Coronary artery (tissue), 2 donors: ENCODE measurements at regions not wholly inside any gene's neighbourhood (a gene's known extent, or its start where the extent isn't known, plus 50 kb on each side); places are given as distances from the start of the nearest gene placed in this dataset.

Experiments
- DNase-seq: peaks from one replicate; pipeline ENCODE4 v3.0.0-alpha.2; 2017; ENCODE audit warnings: low spot score
- H3K27ac ChIP-seq, 2 donors: fragments of 200-600 bp; sonication (generic); one replicate each; pipeline ENCODE4 v1.5.1; 2016 to 2019
- H3K4me3 ChIP-seq: fragments of 200-600 bp; sonication (generic); 2 replicates; pipeline ENCODE4 v1.5.1; 2016; ENCODE audit warnings: mild to moderate bottlenecking, moderate library complexity
- TF ChIP-seq, protein P1 (sequence below): fragments of 200-600 bp; sonication (generic); IDR thresholded peaks from one replicate; pipeline ENCODE4 v1.5.1; 2019; ENCODE audit warnings: antibody characterized with exemption

DNA sequence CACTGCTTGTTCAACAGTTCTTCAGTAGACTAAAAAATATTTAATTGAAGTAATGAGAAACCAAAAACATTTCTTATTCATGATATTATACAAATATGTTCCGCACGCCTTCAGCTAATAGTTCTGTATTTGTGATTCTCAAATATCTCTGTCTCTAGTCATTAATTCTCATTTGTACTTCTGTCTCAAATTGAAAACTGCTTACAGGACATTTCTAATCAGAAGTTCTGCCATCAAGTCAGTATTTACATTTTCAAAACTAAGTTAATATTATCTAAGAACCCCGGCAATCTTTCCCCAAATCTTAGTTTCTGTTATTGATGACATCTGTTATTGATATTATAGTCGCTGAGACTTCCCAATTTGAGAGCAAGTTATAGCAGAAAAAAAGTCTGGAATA is 78.6 kb upstream of the PGRMC2 start:
- no peak overlapping the region for H3K27ac ChIP-seq
- H3K4me3 ChIP-seq: no peak overlapping the region
- TF ChIP-seq, protein P1, sequence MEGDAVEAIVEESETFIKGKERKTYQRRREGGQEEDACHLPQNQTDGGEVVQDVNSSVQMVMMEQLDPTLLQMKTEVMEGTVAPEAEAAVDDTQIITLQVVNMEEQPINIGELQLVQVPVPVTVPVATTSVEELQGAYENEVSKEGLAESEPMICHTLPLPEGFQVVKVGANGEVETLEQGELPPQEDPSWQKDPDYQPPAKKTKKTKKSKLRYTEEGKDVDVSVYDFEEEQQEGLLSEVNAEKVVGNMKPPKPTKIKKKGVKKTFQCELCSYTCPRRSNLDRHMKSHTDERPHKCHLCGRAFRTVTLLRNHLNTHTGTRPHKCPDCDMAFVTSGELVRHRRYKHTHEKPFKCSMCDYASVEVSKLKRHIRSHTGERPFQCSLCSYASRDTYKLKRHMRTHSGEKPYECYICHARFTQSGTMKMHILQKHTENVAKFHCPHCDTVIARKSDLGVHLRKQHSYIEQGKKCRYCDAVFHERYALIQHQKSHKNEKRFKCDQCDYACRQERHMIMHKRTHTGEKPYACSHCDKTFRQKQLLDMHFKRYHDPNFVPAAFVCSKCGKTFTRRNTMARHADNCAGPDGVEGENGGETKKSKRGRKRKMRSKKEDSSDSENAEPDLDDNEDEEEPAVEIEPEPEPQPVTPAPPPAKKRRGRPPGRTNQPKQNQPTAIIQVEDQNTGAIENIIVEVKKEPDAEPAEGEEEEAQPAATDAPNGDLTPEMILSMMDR: no peak
- DNase-seq: no peak

DNA sequence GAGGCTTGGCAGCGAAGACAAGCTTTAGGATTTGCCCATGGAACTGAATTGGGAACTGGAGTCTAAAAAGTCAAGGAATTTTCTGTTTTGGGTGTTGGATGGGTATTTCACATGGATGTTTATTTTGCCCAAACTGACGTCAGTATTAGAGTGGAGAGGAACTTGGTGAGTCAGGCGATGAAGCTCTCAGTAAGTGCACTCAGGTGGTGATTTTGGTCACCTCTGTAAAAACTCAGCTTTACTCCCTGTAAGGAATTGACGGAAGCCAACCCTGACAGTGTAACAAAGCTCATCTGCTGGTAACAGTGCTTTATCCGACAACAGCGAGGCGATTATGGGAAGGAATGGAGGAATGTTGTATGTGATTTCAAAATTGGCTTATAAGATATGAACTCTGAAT is 77.0 kb upstream of the PGRMC2 start:
- no peak for DNase-seq
- TF ChIP-seq, protein P1: no peak
- no peak overlapping the region for H3K4me3 ChIP-seq
- no peak overlapping the region for H3K27ac ChIP-seq

DNA sequence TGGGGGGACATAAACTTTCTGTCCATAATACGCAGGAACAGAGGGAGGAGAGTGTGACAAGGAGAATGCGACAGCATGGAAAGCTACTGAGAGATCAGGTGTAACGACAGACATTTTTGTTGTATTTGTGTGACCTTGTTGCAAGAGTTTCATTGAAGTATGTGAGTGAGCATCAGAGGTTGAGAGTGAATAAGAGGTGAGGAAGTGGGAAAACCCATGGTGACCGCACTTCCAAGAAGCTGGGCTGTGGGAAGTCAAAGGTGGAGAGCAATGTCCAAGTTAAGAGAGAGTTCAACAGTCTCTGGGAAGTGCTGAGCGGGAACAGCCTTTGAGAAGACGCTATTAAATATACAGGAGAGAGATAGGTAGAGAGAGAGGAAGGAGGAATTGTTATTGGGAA is 76.4 kb upstream of the PGRMC2 start:
- H3K4me3 ChIP-seq: no peak overlapping the region
- no peak for DNase-seq
- TF ChIP-seq, protein P1: no peak
- no peak overlapping the region for H3K27ac ChIP-seq

DNA sequence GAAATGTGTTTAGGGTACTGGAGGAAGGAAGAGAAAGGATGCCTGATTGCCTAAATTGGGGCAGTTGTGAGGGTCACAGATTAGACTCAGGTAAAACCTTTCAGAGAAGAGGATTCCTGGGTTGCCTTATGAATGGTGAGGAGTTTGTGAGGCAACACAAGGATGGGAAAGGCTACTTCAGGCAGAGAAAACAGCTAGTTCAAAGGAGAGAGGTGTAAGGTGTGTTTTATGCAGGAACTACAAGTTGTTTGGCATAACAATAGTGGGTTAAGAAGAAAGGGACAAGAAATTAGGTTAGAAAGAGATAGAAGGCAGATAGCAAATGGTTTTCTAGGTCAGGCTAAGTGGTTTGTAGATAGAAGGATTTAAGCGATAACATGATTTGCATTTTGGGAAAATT is 75.1 kb upstream of the PGRMC2 start:
- no peak overlapping the region for H3K4me3 ChIP-seq
- TF ChIP-seq, protein P1: no peak
- H3K27ac ChIP-seq: no peak overlapping the region
- no peak for DNase-seq

DNA sequence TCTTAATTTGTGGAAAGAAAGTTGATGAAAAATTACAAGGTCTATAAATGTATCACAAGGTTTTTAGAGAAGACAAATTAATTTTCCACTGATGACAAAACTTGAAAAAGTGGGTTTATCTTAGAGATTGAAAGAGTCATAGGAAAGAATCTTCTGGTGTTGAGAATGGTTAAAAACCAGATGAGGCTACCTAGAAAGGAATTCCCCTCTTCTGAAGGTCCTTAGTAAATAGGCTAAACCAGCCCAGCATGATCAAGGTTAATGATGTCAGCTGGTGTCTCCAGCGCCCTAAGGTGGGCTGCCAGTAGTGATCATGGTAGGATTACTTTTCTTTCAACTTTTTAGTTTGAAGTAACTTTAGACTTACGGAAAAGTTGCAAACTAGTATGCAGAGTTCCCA is 71.8 kb upstream of the PGRMC2 start:
- DNase-seq: no peak
- TF ChIP-seq, protein P1: no peak
- Histone ChIP-seq H3K27ac (no peak overlapping the region), H3K4me3 (no peak overlapping the region)

DNA sequence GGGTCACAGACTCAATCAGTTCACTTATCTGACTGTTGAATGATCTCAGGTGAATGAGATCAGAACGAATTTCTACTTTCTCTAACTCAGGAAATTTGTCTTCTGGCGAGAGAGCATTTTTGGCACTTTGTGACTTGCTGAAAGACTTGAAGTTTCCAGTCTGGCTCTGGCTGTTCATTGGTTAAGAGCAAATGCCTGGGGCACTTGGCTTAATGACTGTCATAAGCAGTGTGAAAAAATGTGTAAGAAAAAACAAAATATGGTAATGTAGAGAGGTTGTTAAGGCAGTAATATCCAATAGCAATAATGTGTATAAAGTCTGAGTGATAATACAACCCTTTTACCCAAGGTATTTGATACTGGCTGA is 71.3 kb upstream of the PGRMC2 start:
- no peak for DNase-seq
- Histone ChIP-seq H3K4me3 (no peak overlapping the region), H3K27ac (no peak overlapping the region)
- TF ChIP-seq, protein P1: no peak

DNA sequence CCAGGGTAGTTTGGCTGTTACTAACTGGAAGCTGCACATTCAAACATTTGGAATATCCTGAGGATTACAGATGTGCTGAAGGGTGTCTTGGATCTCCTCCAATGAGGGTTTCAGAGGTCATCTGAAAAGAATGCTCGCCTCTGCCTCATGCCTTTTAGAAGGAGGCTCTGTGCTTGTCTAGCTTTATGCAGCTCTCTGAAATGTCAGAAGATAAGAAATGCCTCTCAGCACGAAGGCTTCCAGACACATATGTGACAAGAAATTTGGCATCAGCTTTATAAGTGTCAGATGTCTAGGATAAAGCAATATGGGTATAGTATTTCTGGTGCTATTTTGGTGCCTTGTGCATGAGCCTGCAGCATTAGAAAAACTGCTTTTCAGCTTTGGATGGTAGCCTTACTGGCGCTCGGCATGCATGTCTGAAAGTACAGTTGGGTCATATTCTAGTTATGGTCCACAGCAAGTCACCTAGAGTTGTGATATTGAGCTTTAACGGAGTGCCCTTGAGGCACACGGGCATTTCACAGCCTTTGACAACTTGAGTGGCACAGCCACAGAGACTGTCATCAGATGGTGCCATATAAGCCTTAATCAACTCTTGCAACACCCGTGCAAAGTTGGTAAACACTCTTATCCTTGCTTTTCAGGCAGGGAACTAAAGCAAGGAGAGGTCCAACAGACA is 70.8 kb upstream of the PGRMC2 start:
- TF ChIP-seq, protein P1: no peak
- H3K4me3 ChIP-seq: no peak overlapping the region
- H3K27ac ChIP-seq: no peak overlapping the region
- no peak for DNase-seq
